ENCODE measurements at regions not wholly inside any gene's neighbourhood (a gene's known extent, or its start where the extent isn't known, plus 50 kb on each side); places are given as distances from the start of the nearest gene placed in this dataset.

- no peak for TF ChIP-seq CTCF (IDR thresholded peaks at IDR 0.05)
- TF ChIP-seq POLR2A (IDR thresholded peaks at IDR 0.05), result no peak
Measured at GRCh38 chr14:65808390-65808789, 395.9 kb downstream of the FUT8 start.

Data from body of pancreas (tissue), 4 donors.